Activated CD8-positive, alpha-beta memory T cell treated with anti-CD3 and anti-CD28 coated beads, Interleukin-2, amount 50 U/mL, for 4 hours (primary cell): ENCODE measurements at regions not wholly inside any gene's neighbourhood (a gene's known extent, or its start where the extent isn't known, plus 50 kb on each side); places are given as distances from the start of the nearest gene placed in this dataset.

ENCODE experiments used
- DNase-seq: peaks from one replicate; pipeline ENCODE4 v3.0.0-alpha.2; 2020

GRCh38 chr9:16347886-16348285, 522.6 kb downstream of the BNC2 start:
- DNase-seq = no peak

- DNase-seq = no peak
Observed at GRCh38 chr9:16348531-16348930, 521.9 kb downstream of the BNC2 start.

DNA sequence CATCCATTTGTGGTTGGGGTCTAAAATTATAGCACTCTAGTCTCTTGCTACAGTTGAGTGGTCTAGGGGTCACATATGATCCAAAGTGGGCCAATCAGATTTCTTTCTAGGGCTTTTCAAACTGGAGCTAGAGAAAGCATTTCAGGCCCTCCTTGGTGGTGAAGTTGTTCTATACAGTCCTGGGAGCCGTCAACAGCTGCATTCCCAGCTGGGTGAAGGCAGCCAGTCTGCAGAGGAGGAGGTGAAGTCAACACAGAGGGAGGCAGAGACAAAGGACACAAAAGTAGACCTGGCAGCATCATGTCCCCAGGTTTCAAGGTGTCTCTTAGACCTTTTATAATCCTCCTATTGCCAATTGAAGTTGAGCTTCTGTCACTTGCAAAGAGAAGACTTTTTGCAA, 518.2 kb downstream of the BNC2 start:
- DNase-seq = no peak

GRCh38 chr9:16352791-16353401, 517.6 kb downstream of the BNC2 start:
- DNase-seq = no peak

- no peak for DNase-seq
Observed at GRCh38 chr9:16356196-16356765, 514.2 kb downstream of the BNC2 start.

DNA sequence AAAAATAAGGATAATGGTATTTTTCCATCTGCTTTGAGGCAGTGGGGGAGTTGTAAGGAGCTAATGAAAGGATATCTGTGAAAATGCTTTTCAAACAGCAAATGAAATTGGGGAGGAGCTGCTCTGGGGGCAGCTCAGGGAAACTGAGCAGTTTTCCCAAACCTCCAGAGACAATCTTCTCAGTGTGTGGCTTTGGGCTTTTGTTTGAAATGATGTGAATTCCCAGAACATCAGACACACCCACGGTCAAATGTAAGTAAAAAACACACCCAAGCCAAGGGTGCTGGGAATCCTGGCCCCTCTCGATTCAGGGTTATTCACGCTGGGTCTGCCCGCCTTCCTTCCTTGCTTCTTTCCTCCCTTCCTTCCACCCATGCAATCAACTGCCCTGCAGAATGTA, 512.6 kb downstream of the BNC2 start:
- DNase-seq = no peak

DNA sequence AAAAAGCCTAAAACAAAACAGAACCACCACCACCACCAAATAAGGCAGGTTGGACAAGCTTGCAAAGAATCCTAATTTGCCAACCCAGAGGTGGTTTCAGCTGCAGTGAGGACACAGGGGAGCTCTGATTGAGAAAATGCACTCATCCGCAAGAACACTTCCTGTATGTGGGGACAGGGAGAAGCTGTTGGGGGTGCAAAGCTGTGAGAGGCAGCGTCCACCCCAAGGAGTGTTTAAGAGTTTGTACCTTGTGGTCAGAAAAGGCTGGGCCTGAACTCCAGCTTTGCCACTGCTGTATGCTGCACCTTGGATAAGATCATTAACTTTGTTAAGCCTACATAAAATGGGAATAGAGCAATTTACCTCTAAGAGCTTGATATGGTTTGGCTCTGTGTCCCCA, 511.7 kb downstream of the BNC2 start:
- no peak for DNase-seq
